Mesodermal cell (in vitro differentiated cells): ENCODE measurements at regions not wholly inside any gene's neighbourhood (a gene's known extent, or its start where the extent isn't known, plus 50 kb on each side); places are given as distances from the start of the nearest gene placed in this dataset.

Source experiments
- H3K27ac ChIP-seq: 2 replicates; pipeline ENCODE4 v1.7.0; 2013; ENCODE audit warnings: mild to moderate bottlenecking, low read depth, low read length, moderate library complexity; ENCODE audit not compliant: severe bottlenecking
- H3K36me3 ChIP-seq: 2 replicates; pipeline ENCODE4 v1.7.1; 2013; ENCODE audit warnings: mild to moderate bottlenecking, low read length, moderate library complexity; ENCODE audit not compliant: control insufficient read depth, insufficient read depth
- H3K4me1 ChIP-seq: one replicate; pipeline ENCODE4 v1.7.1; 2013; ENCODE audit warnings: mild to moderate bottlenecking, low read length; ENCODE audit not compliant: insufficient read depth, control insufficient read depth, poor library complexity, severe bottlenecking
- H3K4me3 ChIP-seq: 2 replicates; pipeline ENCODE4 v1.7.0; 2013; ENCODE audit warnings: low read length, control low read depth, mild to moderate bottlenecking; ENCODE audit not compliant: insufficient read depth, poor library complexity, severe bottlenecking; ENCODE audit errors: extremely low read depth
- H3K9me3 ChIP-seq: 2 replicates; pipeline ENCODE4 v1.7.1; 2013; ENCODE audit warnings: mild to moderate bottlenecking, low read length, moderate library complexity; ENCODE audit not compliant: control insufficient read depth
- WGBS, 2 experiments: methylation state at CpG; one replicate each; pipeline ENCODE4 v1.1.5; 2013; ENCODE audit warnings: missing lambda C conversion rate in 2 of 2; ENCODE audit not compliant: insufficient coverage in 2 of 2; 5-methylcytosine and 5-hydroxymethylcytosine counted together

DNA sequence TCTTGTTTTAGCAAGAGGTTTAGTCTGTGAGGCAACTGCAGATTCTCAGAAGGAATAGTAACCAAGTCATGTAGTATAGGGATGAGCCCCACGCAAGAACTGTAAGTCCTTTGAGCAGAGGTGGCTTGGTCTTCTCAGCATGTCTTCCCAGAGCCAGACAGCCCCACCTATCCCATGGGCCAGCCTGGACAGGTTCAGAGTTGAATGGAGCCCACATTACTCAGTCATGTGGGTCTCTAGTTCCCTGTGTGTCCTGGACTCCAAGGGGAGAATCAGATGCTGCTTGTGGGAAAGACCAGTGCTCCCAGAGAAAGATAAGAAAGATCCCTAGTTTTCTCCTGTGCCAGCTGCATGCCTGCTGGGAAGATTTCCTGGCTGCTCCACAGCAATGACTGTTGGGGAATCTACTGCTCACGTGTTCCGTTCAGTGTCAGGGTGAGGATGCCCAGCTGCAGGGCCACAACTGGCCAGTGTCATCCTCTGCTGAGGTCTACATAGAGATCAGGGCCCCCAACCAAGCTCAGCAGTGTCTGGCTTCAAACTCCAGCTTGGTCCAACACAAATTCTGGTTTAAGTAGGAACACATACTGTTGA lies 66.9 kb upstream of the UNC5B start:
- Histone ChIP-seq H3K9me3 (no peaks in the 10 kb centered on the region), H3K36me3 (no peaks in the 10 kb centered on the region), H3K4me3 (no peak overlapping the region), H3K27ac (no peak overlapping the region), H3K4me1 (no peaks in the 10 kb centered on the region)
- 92 to 95% methylated on average over 2 to 3 of the region's 3 CpGs for WGBS, 2 experiments

DNA sequence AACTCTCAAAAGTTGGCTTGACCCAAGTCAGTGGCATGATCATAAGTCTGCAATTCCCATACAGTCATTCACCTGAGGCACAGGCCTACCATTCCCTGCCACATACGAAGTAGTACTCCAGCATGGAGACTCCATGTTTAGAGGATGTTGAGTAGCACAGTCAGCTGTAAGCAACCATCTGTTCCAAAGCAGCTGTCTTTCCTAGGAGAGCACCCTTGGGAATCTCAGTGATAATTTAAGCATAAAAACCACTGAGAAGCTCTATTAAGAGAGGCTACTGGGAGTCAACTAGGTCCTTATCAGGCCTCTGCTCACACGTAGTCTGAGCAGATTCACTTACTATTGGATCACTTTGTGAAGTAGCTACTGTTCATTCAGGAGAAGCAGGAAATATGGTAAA lies 61.6 kb upstream of the UNC5B start:
- 56 to 100% methylated on average over 1 of the region's 2 CpGs for WGBS, 2 experiments
- H3K36me3 ChIP-seq, result no peaks in the 10 kb centered on the region
- no peaks in the 10 kb centered on the region for H3K9me3 ChIP-seq
- H3K27ac ChIP-seq, result no peak overlapping the region
- no peak overlapping the region for H3K4me3 ChIP-seq
- H3K4me1 ChIP-seq, result no peaks in the 10 kb centered on the region

DNA sequence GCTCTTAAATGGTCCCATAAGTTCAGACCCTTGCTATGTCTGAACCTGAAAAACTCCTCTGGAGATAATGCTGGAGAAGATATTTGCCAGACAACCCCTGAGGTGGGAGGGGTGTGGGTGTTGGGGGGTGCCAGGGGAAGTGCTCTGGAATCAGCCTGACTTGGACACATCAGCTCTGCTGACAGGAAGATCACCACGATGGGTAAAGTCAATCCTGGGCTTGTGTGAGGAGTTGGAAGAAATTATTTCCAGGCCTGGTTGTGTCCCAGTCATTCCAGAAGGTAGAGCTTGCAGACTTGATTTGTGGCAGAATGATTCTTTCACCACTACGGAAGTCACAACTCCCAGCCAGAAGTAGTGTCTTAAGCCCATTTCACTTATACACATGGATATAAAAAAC lies 60.3 kb upstream of the UNC5B start:
- Histone ChIP-seq H3K36me3 (no peaks in the 10 kb centered on the region), H3K27ac (no peak overlapping the region), H3K4me1 (no peaks in the 10 kb centered on the region), H3K9me3 (no peaks in the 10 kb centered on the region), H3K4me3 (no peak overlapping the region)
- WGBS, 2 experiments, result 70 to 80% methylated on average over 1 of the region's 2 CpGs

DNA sequence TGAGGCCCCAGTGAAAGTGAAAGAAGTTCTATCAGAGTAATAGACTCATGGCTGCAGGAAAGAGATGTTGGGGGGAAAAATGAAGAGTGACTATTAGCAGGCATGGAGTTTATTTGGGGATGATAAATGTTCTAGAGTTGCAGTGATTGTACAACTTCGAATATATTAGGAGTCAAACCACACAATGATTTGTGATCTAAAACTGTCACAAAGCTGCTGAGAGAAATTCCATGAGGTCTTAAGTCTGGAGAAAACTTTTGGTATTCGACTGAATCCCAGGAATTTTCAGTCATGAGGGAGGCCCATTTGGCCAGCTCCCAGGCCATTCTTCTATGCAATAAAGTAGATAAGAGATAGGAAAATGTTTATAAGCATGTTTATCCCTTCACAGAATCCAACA lies 55.9 kb upstream of the UNC5B start:
- WGBS, 2 experiments, result 55 to 79% methylated on average over 2 of the region's 2 CpGs
- Histone ChIP-seq H3K9me3 (no peaks in the 10 kb centered on the region), H3K4me3 (no peak overlapping the region)

DNA sequence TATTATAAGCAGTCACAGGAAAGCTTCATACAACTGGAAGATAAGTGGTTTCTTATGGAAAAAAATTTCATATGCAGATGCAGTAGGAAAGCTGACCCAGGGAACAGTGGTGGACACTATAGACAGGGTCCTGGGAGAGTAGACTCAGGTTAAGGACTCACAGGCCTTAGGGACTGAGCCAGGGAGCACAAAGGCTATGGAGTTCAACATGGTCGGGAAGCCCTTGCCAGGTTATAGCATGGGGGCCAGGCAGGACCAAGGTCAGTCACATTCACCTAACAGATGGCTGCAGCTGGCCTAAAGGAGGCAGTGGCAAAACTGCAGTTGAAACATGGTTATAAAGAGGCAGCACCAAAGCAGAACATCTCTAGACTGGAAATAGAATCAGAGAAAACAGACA lies 54.9 kb upstream of the UNC5B start:
- 71 to 100% methylated on average over 1 of the region's 1 CpG for WGBS, 2 experiments
- Histone ChIP-seq H3K9me3 (no peaks in the 10 kb centered on the region), H3K27ac (no peak overlapping the region), H3K4me3 (no peak overlapping the region), H3K4me1 (peaks cover 8% of the 10 kb centered on the region), H3K36me3 (no peaks in the 10 kb centered on the region)

More for the DNA sequence above, 55.9 kb upstream of the UNC5B start:
- no peak overlapping the region for H3K27ac ChIP-seq
- H3K4me1 ChIP-seq, result peaks cover 4% of the 10 kb centered on the region
- H3K36me3 ChIP-seq, result no peaks in the 10 kb centered on the region

DNA sequence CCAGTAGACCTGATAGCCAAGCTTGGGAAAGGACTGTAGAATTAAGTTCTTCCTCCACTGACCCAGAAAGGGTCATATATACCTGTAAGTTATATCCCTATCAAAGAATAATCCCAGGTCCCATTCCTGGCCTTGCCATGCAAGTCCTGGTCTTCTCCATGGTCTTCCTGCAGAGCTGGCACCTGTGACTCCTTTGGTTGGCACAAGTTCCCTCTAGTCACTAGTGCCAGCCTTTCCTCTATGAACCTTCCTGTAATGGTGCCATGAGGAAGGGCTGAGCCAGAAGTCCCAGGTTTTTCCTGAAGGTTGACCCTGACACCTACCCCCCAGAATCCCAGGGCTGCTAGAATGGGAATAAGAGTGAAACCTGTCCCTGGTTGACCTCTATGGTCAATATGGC lies 54.1 kb upstream of the UNC5B start:
- Histone ChIP-seq H3K4me3 (no peak overlapping the region), H3K27ac (no peak overlapping the region), H3K9me3 (no peaks in the 10 kb centered on the region), H3K36me3 (no peaks in the 10 kb centered on the region), H3K4me1 (peaks cover 8% of the 10 kb centered on the region)

DNA sequence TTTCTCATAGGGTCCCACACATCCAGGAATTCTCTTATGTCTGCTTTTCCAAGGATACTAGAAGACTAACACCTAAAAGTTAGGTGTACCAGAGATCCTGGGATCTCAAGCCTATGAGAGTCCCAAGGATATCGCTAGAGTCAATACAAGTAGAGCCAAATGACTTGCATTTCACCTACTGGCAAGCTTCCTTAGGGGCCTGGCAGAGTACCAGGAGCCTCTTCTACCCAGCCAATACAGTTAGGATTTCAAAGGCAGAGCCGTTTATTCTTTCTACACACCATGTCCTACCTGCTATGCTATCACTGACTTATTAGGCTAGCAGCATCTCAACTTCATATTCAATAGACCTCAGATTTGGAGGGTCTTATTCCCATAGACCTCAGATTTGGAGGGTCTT lies 53.5 kb upstream of the UNC5B start:
- Histone ChIP-seq H3K36me3 (no peaks in the 10 kb centered on the region), H3K4me1 (peaks cover 8% of the 10 kb centered on the region), H3K4me3 (no peak overlapping the region), H3K27ac (no peak overlapping the region), H3K9me3 (no peaks in the 10 kb centered on the region)
- WGBS, 2 experiments, result 88 to 93% methylated on average over 2 of the region's 2 CpGs

DNA sequence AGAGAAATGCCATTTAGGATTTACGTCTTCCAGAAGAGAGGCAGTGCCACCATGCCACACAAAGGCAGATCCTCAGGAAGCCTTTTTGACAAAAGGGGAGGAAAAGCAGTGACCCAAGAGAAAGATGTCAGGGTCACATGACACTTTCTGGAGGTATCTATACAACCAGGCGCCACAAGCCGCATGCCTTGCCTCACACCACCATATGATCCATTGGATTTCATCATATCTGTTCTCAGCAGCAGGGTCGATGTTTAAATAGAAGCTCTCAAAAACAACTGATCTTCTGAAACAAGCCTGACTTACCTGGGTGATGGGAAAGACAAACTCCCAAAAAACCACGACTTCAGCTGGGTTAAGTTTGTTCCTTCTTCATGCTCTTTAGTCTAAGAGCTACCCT lies 52.5 kb upstream of the UNC5B start:
- Histone ChIP-seq H3K4me3 (no peak overlapping the region), H3K4me1 (peaks cover 8% of the 10 kb centered on the region), H3K27ac (no peak overlapping the region), H3K36me3 (no peaks in the 10 kb centered on the region), H3K9me3 (no peaks in the 10 kb centered on the region)
- 85 to 95% methylated on average over 2 to 5 of the region's 5 CpGs for WGBS, 2 experiments

DNA sequence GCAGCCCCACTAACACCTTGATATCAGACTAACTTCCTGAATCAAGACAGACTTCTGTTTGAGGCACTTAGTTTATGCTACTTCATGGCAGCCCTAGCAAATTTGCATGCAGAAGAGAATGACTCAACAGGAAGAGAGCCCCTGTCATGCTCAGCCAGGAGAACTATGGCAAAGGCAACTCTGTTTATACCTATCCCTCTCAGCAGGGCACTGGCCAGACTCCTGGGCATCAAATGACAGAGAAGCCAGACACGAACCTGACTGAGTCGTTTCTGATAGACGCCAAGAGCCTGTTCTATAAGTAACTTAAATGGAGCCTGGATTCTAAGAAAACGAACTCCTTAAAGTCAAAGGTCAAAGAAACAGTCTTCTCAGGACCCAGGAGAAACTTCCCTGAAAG lies 50.9 kb upstream of the UNC5B start:
- 69 to 76% methylated on average over 4 of the region's 4 CpGs for WGBS, 2 experiments
- peaks cover 8% of the 10 kb centered on the region for H3K4me1 ChIP-seq
- H3K9me3 ChIP-seq, result no peaks in the 10 kb centered on the region
- H3K36me3 ChIP-seq, result no peaks in the 10 kb centered on the region
- H3K27ac ChIP-seq, result no peak overlapping the region
- H3K4me3 ChIP-seq, result no peak overlapping the region
